NB4 (cell line): ENCODE measurements at regions not wholly inside any gene's neighbourhood (a gene's known extent, or its start where the extent isn't known, plus 50 kb on each side); places are given as distances from the start of the nearest gene placed in this dataset.
"Not testable (repeated sequence)": the region's sequence is repeated elsewhere in the genome, so short reads cannot be mapped to it uniquely, and the experiment has no call there.

Experiments
- POLR2A ChIP-seq: IDR thresholded peaks from 2 replicates; pipeline ENCODE4 v1.6.1; 2011; ENCODE audit warnings: mild to moderate bottlenecking; ENCODE audit not compliant: insufficient read length; ENCODE audit errors: extremely low read depth
- TF ChIP-seq, protein P1 (sequence below): IDR thresholded peaks from one replicate; pipeline ENCODE4 v1.5.1; 2012; ENCODE audit warnings: low read depth, low read length

DNA sequence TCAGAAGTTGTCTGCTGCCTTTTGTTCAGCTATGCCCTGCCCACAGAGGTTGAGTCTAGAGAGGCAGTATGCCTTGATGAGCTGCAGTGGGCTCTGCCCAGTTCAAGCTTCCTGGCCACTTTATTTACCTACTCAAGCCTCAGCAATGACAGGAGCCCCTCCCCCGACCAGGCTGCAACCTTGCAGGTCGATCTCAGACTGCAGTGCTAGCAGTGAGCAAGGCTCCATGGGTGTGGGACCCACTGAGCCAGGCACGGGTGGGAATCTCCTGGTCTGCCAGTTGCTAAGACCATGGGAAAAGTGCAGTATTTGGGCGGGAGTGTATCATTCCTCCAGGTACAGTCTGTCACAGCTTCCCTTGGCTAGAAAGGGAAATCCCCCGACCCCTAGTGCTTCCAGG is 1554.8 kb downstream of the PCDH9 start:
- TF ChIP-seq, protein P1, sequence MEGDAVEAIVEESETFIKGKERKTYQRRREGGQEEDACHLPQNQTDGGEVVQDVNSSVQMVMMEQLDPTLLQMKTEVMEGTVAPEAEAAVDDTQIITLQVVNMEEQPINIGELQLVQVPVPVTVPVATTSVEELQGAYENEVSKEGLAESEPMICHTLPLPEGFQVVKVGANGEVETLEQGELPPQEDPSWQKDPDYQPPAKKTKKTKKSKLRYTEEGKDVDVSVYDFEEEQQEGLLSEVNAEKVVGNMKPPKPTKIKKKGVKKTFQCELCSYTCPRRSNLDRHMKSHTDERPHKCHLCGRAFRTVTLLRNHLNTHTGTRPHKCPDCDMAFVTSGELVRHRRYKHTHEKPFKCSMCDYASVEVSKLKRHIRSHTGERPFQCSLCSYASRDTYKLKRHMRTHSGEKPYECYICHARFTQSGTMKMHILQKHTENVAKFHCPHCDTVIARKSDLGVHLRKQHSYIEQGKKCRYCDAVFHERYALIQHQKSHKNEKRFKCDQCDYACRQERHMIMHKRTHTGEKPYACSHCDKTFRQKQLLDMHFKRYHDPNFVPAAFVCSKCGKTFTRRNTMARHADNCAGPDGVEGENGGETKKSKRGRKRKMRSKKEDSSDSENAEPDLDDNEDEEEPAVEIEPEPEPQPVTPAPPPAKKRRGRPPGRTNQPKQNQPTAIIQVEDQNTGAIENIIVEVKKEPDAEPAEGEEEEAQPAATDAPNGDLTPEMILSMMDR = not testable (repeated sequence)
- TF ChIP-seq POLR2A = not testable (repeated sequence)
